ENCODE measurements at regions not wholly inside any gene's neighbourhood (a gene's known extent, or its start where the extent isn't known, plus 50 kb on each side); places are given as distances from the start of the nearest gene placed in this dataset.

DNA sequence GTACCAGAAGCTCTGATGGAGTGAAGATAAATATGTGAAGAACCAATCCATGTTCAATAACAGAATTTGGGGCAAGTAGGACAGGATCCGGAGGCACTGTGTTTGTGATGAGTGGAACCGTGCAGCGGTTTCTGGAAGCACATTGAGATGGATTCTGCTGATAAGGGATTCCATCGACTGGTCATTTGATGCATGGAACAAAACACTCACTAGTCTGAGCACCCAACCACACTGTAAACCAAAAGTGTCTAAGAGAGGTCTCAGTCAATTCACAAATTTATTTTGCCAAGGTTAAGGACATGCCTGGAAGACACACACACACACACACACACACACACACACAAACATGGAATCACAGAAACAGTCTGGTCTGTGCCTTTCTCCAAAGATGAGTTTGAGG, 459.5 kb downstream of the FBXO15 start:
- DNase-seq (ENCODE audit: extremely low read depth, low read depth): no peak
- TF ChIP-seq, protein P1, sequence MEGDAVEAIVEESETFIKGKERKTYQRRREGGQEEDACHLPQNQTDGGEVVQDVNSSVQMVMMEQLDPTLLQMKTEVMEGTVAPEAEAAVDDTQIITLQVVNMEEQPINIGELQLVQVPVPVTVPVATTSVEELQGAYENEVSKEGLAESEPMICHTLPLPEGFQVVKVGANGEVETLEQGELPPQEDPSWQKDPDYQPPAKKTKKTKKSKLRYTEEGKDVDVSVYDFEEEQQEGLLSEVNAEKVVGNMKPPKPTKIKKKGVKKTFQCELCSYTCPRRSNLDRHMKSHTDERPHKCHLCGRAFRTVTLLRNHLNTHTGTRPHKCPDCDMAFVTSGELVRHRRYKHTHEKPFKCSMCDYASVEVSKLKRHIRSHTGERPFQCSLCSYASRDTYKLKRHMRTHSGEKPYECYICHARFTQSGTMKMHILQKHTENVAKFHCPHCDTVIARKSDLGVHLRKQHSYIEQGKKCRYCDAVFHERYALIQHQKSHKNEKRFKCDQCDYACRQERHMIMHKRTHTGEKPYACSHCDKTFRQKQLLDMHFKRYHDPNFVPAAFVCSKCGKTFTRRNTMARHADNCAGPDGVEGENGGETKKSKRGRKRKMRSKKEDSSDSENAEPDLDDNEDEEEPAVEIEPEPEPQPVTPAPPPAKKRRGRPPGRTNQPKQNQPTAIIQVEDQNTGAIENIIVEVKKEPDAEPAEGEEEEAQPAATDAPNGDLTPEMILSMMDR (IDR thresholded peaks at IDR 0.05; ENCODE audit: low read depth, low read length): no peak

DNA sequence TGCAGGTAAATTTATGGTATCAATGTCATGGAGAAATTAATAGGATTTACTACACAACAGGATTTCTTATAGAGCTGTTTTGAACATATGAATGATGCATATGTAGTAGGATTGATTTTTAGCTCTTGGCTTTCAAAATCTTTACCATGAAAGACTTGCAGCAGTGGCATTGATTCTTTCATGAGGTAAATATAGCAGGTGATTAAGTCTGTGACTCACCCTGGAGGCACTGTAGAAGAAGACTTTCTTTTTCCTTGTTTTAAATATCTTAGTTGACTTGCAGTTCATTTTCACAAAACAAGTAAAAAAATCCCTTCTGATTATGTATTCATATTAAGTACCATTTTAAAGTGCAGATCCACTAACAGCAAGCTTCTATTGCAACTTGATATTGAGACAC, 463.0 kb downstream of the FBXO15 start:
- TF ChIP-seq, protein P1 (IDR thresholded peaks at IDR 0.05; ENCODE audit: low read depth, low read length): no peak
- no peak for DNase-seq (ENCODE audit: extremely low read depth, low read depth)

GRCh38 chr18:73683409-73684238, 464.0 kb downstream of the FBXO15 start:
- no peak for DNase-seq (ENCODE audit: extremely low read depth, low read depth)

GRCh38 chr18:73681912-73682311, 465.7 kb downstream of the FBXO15 start:
- no peak for DNase-seq (ENCODE audit: extremely low read depth, low read depth)
- TF ChIP-seq, protein P1 (IDR thresholded peaks at IDR 0.05; ENCODE audit: low read depth, low read length): no peak

More at GRCh38 chr18:73683409-73684238, 464.0 kb downstream of the FBXO15 start:
- TF ChIP-seq, protein P1 (IDR thresholded peaks at IDR 0.05; ENCODE audit: low read depth, low read length): no peak

- TF ChIP-seq, protein P1 (IDR thresholded peaks at IDR 0.05; ENCODE audit: low read depth, low read length): no peak
- no peak for DNase-seq (ENCODE audit: extremely low read depth, low read depth)
Observed at GRCh38 chr18:73681398-73681797, 466.2 kb downstream of the FBXO15 start.

DNA sequence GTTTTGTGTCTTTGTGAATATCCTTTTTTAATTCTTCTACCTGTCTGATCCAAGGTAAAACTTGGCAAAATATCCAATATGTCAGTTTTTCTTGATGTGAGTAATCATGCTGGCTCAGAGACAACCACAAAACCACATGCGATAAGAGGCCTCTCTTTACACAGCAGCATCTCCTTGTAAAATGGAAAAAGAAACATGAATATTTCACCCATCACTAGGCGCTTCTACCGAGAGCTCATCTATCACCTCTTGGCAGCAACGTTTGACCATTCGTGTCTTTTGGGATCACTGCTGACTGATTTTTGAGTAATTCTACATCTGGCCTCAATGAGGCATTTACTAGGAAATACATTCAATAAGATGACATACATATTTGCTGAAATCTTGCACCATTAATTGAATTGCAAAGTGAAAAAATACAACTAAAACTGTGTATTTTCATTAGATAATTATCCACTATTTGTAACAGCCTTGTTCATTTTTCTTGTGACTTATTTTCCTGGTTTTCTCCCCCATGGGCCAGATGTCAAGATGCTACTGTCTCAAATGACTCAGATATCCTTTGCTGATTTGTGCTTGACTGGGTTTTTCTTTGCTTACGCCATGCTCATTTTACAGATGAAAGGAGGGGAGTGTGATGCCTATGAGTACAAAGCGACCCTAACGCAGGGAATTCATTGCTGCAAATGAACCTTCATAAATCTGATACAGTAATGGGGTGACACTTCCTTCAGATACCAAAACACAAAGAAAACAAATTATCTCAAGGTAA, 467.5 kb downstream of the FBXO15 start:
- no peak for DNase-seq (ENCODE audit: extremely low read depth, low read depth)
- TF ChIP-seq, protein P1 (IDR thresholded peaks at IDR 0.05; ENCODE audit: low read depth, low read length): no peak

- TF ChIP-seq, protein P1 (IDR thresholded peaks at IDR 0.05; ENCODE audit: low read depth, low read length): no peak
- no peak for DNase-seq (ENCODE audit: extremely low read depth, low read depth)
Observed at GRCh38 chr18:73677450-73677849, 470.2 kb downstream of the FBXO15 start.
